Neural cell (in vitro differentiated cells): ENCODE measurements at regions not wholly inside any gene's neighbourhood (a gene's known extent, or its start where the extent isn't known, plus 50 kb on each side); places are given as distances from the start of the nearest gene placed in this dataset.

ENCODE experiments used
- CTCF ChIP-seq: fragments of 450-650 bp; IDR thresholded peaks from 2 replicates; pipeline ENCODE4 v1.5.1; 2014; ENCODE audit warnings: antibody characterized with exemption, mild to moderate bottlenecking, moderate library complexity; ENCODE audit not compliant: poor library complexity, severe bottlenecking
- EP300 ChIP-seq: fragments of 450-650 bp; conservative IDR thresholded peaks from 2 replicates; pipeline ENCODE4 v1.6.1; 2014; ENCODE audit warnings: antibody characterized with exemption, mild to moderate bottlenecking, moderate library complexity; ENCODE audit not compliant: poor library complexity, severe bottlenecking
- EZH2 ChIP-seq: fragments of 200-600, 300-800 bp; shearing (Covaris generic), sonication (generic); IDR thresholded peaks from 2 replicates; pipeline ENCODE4 v1.6.1; 2014; ENCODE audit warnings: antibody characterized with exemption, low read length, borderline replicate concordance, mild to moderate bottlenecking; ENCODE audit not compliant: insufficient read depth, poor library complexity, severe bottlenecking
- POLR2AphosphoS5 ChIP-seq: IDR thresholded peaks from 2 replicates; pipeline ENCODE4 v1.6.1; 2012
- REST ChIP-seq: IDR thresholded peaks from 2 replicates; pipeline ENCODE4 v1.6.1; 2012; ENCODE audit warnings: borderline replicate concordance
- SMC3 ChIP-seq: fragments of 450-650 bp; conservative IDR thresholded peaks from 2 replicates; pipeline ENCODE4 v1.6.1; 2014; ENCODE audit warnings: antibody characterized with exemption, mild to moderate bottlenecking, moderate library complexity; ENCODE audit not compliant: poor library complexity

- TF ChIP-seq REST (no peak), CTCF (no peak), POLR2AphosphoS5 (no peak), EZH2 (no peak), EP300 (no peak), SMC3 (no peak)
Observed at GRCh38 chr14:42459171-42459685, 852.6 kb downstream of the LRFN5 start.
